Left cardiac atrium (tissue), 4 donors: ENCODE measurements at regions not wholly inside any gene's neighbourhood (a gene's known extent, or its start where the extent isn't known, plus 50 kb on each side); places are given as distances from the start of the nearest gene placed in this dataset.
"Not testable (repeated sequence)": the region's sequence is repeated elsewhere in the genome, so short reads cannot be mapped to it uniquely, and the experiment has no call there.

Experiments used
- ATAC-seq, 2 donors: fragments of 200-7000 bp; cut with Tn5 transposase; one replicate each; pipeline ENCODE4 v1.9.1; 2020; ENCODE audit warnings: mild to moderate bottlenecking in 2 of 2, moderate library complexity in 2 of 2
- DNase-seq: peaks from one replicate; pipeline ENCODE4 v3.0.0-alpha.2; 2020
- intact Hi-C, 2 donors: fragments of 100-400 bp; cut with DNase I; formaldehyde crosslinking; loops; one replicate each; pipeline versions ENCODE4 v1.14.1 to v1.15.1; 2022 to 2023
- donor health status: DM: no; HTN: yes; CAD: no.
- donor health status: DM: no; HTN: yes; CAD: no; lungs with severe emphysema.
- donor health status: DM: yes; HTN: yes; CAD: no.
- donor health status: Dilated cardiomyopathy.

DNA sequence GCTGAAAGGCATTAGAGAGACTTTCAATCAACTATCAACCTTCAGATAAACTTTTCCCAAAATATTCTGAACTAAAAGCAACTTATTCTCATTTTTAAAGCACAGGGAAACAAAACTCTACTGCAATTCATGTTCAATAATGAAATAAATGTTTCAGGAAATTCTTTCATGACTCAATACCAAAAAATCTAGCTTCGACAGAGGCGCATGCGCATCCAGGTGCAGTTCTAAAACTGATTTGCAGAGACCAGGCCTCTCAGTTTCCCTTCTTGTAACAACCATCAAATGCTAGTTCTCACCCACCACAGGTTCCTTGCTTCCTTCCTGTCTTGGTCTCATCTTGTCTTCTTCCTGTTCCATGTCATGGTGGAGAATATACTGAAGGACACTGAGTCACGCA, 55.3 kb upstream of the NRBF2 start:
- no peak for ATAC-seq
- no peak for DNase-seq
- intact Hi-C loops, result loop anchor here in 1 of 2 donors (10.0 kb wide), 1 partner anchor 253 kb away; no protein-coding TSS in a partner anchor

- no peak for DNase-seq
- intact Hi-C loops, result loop anchor here in 1 of 2 donors (10.0 kb wide), 1 partner anchor 248 kb away; no protein-coding TSS in a partner anchor
- ATAC-seq, result no peak
These were observed 60.2 kb upstream of the NRBF2 start for GRCh38 chr10:63072951-63073350.

GRCh38 chr10:63071145-63071544, 62.0 kb upstream of the NRBF2 start:
- intact Hi-C loops, result loop anchor here in 1 of 2 donors (10.0 kb wide), 1 partner anchor 246 kb away; no protein-coding TSS in a partner anchor
- ATAC-seq (no peak), DNase-seq (no peak)

DNA sequence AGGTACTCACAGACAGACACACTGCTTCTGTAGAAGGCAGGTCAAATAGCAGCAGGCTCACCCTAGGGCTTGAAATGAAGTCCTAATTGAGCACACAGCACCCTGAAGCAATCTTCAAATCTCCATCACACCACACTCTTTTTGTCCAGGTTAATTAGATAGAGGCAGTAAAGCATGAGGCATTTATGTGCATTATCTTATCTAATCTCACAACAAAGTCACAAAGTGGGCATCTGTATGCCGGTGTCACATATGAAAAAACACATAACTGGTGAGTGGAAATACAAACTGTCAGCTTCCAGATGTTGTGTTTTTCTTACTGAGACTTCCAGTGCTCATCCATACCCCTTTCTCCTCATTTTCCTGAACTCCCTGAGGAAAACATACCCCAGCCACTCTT, 63.8 kb upstream of the NRBF2 start:
- ATAC-seq, result no peak
- intact Hi-C loops, result no loop called here
- no peak for DNase-seq

DNA sequence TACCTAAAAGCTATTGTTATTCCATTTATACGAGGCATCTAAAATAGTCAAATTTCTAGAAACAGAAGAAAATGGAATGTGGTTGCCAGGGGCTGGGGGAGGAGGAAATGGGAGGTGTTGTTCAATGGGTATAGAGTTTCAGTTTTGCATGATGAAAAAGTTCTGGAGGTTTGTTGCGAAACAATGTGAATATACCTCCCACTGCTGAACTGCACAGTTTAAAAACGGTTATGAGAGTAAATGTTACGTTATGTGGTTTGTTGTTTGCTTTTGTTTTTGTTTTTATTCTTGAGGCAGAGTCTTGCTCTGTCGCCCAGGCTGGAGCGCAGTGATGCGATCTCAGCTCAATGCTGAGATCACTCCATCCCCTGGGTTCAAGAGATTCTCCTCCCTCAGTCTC, 64.9 kb upstream of the NRBF2 start:
- intact Hi-C loops, result no loop called here
- no peak for DNase-seq
- ATAC-seq, result no peak

DNA sequence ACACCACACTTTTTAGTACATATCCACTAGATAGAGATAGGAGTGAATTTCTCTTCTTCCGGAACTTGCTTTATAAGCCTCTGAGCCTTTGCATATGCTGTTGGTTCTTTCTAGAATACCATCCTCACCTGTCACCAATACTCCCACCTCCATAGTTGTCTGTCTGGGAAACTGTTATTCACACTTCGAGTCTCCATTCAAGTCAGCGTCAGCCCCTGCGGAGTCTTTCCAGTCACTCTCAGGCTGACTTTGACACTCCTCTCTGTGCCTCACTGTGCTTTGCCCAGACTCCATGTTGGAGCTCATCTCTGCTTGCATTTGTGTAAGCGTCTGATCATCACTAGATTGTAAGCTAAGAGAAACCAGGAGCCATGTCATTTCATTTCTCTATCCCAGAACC, 66.5 kb upstream of the NRBF2 start:
- intact Hi-C loops, result no loop called here
- ATAC-seq (no peak), DNase-seq (no peak)

- DNase-seq (no peak), ATAC-seq (no peak)
- intact Hi-C loops, result no loop called here
These were observed 68.4 kb upstream of the NRBF2 start for GRCh38 chr10:63064706-63065105.

GRCh38 chr10:63058236-63058635, 74.9 kb upstream of the NRBF2 start:
- ATAC-seq, result no peak
- intact Hi-C loops, result no loop called here

DNA sequence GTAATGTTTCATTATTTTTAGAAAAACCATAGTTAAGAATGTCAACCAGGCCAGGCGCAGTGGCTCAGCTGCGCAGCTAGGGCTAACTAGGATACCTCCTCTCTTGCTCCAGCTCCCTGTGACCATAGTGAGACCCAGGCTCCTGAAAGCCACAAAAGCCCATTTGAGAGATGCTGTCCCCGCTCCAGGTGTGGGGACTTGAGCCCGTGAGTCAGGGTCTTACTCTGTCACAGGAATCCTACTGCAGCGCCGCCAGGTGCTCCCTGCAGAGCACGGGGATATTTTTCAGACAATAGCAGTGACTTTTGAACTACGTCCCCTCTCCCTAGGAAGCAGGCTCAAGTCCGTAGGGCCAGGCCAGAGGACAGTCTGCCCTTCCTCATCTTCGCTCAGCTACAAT, 75.6 kb upstream of the NRBF2 start:
- intact Hi-C loops, result no loop called here
- ATAC-seq, result no peak

More at GRCh38 chr10:63058236-63058635, 74.9 kb upstream of the NRBF2 start:
- DNase-seq, result no peak

DNA sequence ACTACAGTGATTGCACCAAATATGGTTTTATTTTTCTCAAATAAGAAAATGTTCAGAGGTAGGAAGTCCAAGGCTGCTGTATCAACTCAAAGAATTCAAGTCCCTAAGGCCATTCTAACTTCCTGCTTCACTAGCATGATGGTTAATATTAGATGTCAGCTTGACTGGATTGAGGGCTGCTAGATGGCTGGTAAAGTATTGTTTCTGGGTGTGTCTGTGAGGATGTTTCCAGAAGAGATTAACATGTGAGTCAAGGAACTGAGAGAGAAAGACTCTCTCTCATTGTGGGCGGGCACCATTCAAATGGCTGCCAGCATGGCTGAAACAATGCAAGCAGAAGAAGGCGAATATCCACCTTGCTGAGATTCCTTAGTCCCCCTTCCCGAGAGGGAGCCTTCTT, 77.4 kb upstream of the NRBF2 start:
- intact Hi-C loops, result no loop called here
- ATAC-seq (no peak), DNase-seq (no peak)

More for the DNA sequence above, 75.6 kb upstream of the NRBF2 start:
- DNase-seq, result no peak

GRCh38 chr10:63054889-63055611, 78.1 kb upstream of the NRBF2 start:
- DNase-seq (no peak), ATAC-seq (no peak)
- intact Hi-C loops, result no loop called here

GRCh38 chr10:63052083-63052482, 81.0 kb upstream of the NRBF2 start:
- DNase-seq (no peak), ATAC-seq (no peak)
- intact Hi-C loops, result no loop called here

DNA sequence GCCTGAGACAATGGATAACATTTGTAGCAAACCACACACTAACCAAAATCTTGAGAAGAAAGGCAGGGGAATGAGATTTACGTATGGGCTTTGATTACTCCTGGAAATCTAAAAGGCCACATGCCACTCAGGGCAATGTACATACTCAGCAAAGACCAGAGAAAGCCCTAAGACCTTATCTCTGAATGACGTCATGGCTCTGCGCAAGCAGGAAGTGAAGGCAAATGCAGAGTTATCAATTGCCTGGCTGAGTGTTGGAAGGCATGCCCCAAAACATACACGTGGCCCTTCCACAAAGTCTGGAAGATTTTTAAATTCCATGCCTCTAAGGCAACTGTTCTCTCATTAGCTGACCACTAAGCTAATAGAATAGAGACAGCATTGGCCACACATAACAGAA, 90.9 kb upstream of the NRBF2 start:
- DNase-seq (no peak), ATAC-seq (no peak)
- intact Hi-C loops, result no loop called here

DNA sequence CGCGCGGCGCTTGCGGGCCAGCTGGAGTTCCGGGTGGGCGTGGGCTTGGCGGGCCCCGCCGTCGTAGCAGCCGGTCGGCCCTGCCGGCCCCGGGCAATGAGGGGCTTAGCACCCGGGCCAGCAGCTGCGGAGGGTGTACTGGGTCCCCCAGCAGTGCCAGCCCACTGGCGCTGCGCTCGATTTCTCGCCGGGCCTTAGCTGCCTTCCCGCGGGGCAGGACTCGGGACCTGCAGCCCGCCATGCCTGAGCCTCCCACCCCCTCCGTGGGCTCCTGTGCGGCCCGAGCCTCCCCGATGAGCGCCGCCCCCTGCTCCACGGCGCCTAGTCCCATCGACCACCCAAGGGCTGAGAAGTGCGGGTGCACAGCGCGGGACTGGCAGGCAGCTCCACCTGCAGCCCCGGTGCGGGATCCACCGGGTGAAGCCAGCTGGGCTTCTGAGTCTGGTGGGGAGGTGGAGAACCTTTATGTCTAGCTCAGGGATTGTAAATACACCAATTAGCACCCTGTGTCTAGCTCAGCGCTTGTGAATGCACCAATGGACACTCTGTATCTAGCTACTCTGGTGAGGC, 99.4 kb upstream of the NRBF2 start:
- ATAC-seq, DNase-seq, intact Hi-C loops: not testable (repeated sequence)

- ATAC-seq (no peak), DNase-seq (no peak)
- intact Hi-C loops, result no loop called here
These were observed 102.6 kb upstream of the NRBF2 start for GRCh38 chr10:63030536-63030935.

- intact Hi-C loops, result no loop called here
- ATAC-seq (no peak), DNase-seq (no peak)
These were observed 105.6 kb upstream of the NRBF2 start for GRCh38 chr10:63027531-63027930.

- DNase-seq (no peak), ATAC-seq (no peak)
- intact Hi-C loops, result no loop called here
These were observed 111.9 kb upstream of the NRBF2 start for GRCh38 chr10:63021225-63021624.

GRCh38 chr10:63013755-63014154, 119.4 kb upstream of the NRBF2 start:
- intact Hi-C loops, result no loop called here
- DNase-seq (no peak), ATAC-seq (no peak)

DNA sequence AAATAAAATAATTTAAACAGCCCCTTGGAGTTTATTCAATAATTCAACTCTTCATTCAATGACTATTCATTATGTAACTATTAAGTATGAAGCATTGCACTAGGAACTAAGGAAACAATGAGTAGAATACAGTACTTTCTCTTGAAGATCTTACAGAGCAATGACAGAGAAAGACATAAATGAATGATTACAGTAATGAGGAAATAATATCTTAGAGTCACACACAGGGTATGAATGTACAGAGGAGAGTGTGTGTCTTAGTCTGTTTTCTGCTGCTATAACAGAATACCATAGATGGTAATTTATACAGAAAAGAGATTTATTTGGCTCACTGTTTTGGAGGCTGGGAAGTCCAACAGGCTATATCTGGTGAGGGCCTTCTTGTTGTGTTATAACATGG, 120.5 kb upstream of the NRBF2 start:
- intact Hi-C loops, result no loop called here
- DNase-seq, result no peak
- no peak for ATAC-seq

GRCh38 chr10:63010203-63010602, 122.9 kb upstream of the NRBF2 start:
- ATAC-seq (no peak), DNase-seq (no peak)
- intact Hi-C loops, result no loop called here

DNA sequence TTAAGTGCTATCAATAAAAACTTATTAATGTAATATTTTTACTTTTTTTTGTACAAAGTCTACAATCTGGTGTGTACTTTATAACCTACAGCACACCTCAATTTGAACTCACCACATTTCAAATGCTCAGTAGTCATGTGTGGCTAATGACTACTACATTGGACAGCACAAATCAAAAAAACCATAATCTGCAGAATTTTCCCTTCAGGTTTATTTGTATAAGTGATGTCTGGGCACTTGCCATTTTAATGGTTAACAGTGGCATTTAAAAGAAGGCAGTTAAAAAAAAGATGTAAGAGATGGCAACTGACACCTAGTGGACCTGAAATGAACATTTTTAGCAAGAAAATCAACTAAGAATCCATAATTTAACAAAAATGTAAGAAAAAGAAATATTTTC, 124.6 kb upstream of the NRBF2 start:
- intact Hi-C loops, result no loop called here
- ATAC-seq, result no peak
- no peak for DNase-seq
